ENCODE measurements at regions not wholly inside any gene's neighbourhood (a gene's known extent, or its start where the extent isn't known, plus 50 kb on each side); places are given as distances from the start of the nearest gene placed in this dataset.

- 83 to 85% methylated on average over 10 of the region's 10 CpGs for WGBS, 2 experiments
- no peaks in the 10 kb centered on the region for H3K27me3 ChIP-seq (ENCODE audit: control insufficient read depth, insufficient read depth, low read length, poor library complexity, severe bottlenecking)
- H3K27ac ChIP-seq (ENCODE audit: insufficient read depth, low read depth, low read length, poor library complexity, severe bottlenecking), result no peak overlapping the region
- H3K36me3 ChIP-seq (ENCODE audit: control insufficient read depth, insufficient read depth, low read length), result no peaks in the 10 kb centered on the region
- H3K4me3 ChIP-seq (ENCODE audit: insufficient read depth, low read depth, low read length), result no peak overlapping the region
- H3K4me1 ChIP-seq (ENCODE audit: control insufficient read depth, insufficient read depth, low read length), result peaks cover 26% of the 10 kb centered on the region
- H3K9me3 ChIP-seq (ENCODE audit: control insufficient read depth, low read length), result no peaks in the 10 kb centered on the region
Observed at GRCh38 chr18:28523758-28524475, 347.0 kb upstream of the CDH2 start.

GRCh38 chr18:28522236-28522635 is 345.3 kb upstream of the CDH2 start:
- Histone ChIP-seq H3K9me3 (ENCODE audit: control insufficient read depth, low read length) (no peaks in the 10 kb centered on the region), H3K4me1 (ENCODE audit: control insufficient read depth, insufficient read depth, low read length) (peaks cover 26% of the 10 kb centered on the region), H3K27ac (ENCODE audit: insufficient read depth, low read depth, low read length, poor library complexity, severe bottlenecking) (peak overlapping the region; percentile 61), H3K27me3 (ENCODE audit: control insufficient read depth, insufficient read depth, low read length, poor library complexity, severe bottlenecking) (no peaks in the 10 kb centered on the region), H3K36me3 (ENCODE audit: control insufficient read depth, insufficient read depth, low read length) (no peaks in the 10 kb centered on the region), H3K4me3 (ENCODE audit: insufficient read depth, low read depth, low read length) (no peak overlapping the region)
- 23 to 26% methylated on average over 4 of the region's 4 CpGs for WGBS, 2 experiments

- 94 to 97% methylated on average over 5 of the region's 5 CpGs for WGBS, 2 experiments
Observed at GRCh38 chr18:28519997-28520396, 343.1 kb upstream of the CDH2 start.

DNA sequence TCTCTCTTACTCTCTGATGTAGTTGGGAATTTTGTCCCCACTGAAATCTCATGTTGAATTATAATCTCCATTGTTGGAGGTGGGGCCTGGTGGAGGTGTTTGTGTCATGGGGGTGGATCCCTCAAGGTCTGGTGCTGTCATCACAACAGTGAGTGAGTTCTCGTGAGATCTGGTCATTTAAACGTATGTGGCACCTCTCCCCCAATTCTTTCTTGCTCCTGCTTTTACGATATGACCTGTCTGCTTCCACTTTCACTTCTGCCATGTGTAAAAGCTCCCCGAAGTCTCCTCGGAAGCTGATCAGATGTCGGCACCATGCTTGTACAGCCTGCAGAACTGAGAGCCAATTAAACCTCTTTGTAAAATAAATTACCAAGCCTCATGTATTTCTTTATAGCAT is 337.8 kb upstream of the CDH2 start:
- WGBS, 2 experiments, result 89 to 93% methylated on average over 6 of the region's 6 CpGs
- H3K4me3 ChIP-seq (ENCODE audit: insufficient read depth, low read depth, low read length), result no peak overlapping the region
- no peaks in the 10 kb centered on the region for H3K27me3 ChIP-seq (ENCODE audit: control insufficient read depth, insufficient read depth, low read length, poor library complexity, severe bottlenecking)
- H3K4me1 ChIP-seq (ENCODE audit: control insufficient read depth, insufficient read depth, low read length), result no peaks in the 10 kb centered on the region
- no peaks in the 10 kb centered on the region for H3K9me3 ChIP-seq (ENCODE audit: control insufficient read depth, low read length)
- no peaks in the 10 kb centered on the region for H3K36me3 ChIP-seq (ENCODE audit: control insufficient read depth, insufficient read depth, low read length)
- no peak overlapping the region for H3K27ac ChIP-seq (ENCODE audit: insufficient read depth, low read depth, low read length, poor library complexity, severe bottlenecking)

More at GRCh38 chr18:28519997-28520396, 343.1 kb upstream of the CDH2 start:
- Histone ChIP-seq H3K27me3 (ENCODE audit: control insufficient read depth, insufficient read depth, low read length, poor library complexity, severe bottlenecking) (no peaks in the 10 kb centered on the region), H3K27ac (ENCODE audit: insufficient read depth, low read depth, low read length, poor library complexity, severe bottlenecking) (no peak overlapping the region), H3K4me3 (ENCODE audit: insufficient read depth, low read depth, low read length) (no peak overlapping the region), H3K4me1 (ENCODE audit: control insufficient read depth, insufficient read depth, low read length) (peaks cover 26% of the 10 kb centered on the region), H3K9me3 (ENCODE audit: control insufficient read depth, low read length) (no peaks in the 10 kb centered on the region), H3K36me3 (ENCODE audit: control insufficient read depth, insufficient read depth, low read length) (no peaks in the 10 kb centered on the region)

DNA sequence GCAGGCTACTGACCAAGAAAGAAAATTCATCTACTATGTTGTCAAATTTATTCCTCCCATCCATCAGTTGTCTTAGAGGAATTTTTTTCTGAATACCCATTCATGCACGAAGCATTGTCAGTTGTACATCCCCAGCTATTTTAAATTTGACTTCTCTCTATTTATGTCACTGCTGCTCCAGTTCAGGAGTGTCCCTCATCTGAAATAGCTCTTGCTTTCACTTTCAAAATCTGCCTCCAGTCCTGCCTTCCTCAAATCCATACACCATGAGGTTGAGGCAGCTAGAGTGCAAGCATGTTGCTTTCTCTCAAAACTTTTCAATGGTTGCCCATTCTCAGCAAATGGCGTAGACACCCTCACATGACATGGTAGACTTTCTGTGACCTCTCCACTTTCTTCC is 335.4 kb upstream of the CDH2 start:
- Histone ChIP-seq H3K9me3 (ENCODE audit: control insufficient read depth, low read length) (no peaks in the 10 kb centered on the region), H3K4me3 (ENCODE audit: insufficient read depth, low read depth, low read length) (no peak overlapping the region), H3K36me3 (ENCODE audit: control insufficient read depth, insufficient read depth, low read length) (no peaks in the 10 kb centered on the region), H3K4me1 (ENCODE audit: control insufficient read depth, insufficient read depth, low read length) (no peaks in the 10 kb centered on the region), H3K27ac (ENCODE audit: insufficient read depth, low read depth, low read length, poor library complexity, severe bottlenecking) (no peak overlapping the region), H3K27me3 (ENCODE audit: control insufficient read depth, insufficient read depth, low read length, poor library complexity, severe bottlenecking) (no peaks in the 10 kb centered on the region)
- 92% methylated on average over 2 of the region's 2 CpGs for WGBS, 2 experiments

- H3K4me3 ChIP-seq (ENCODE audit: insufficient read depth, low read depth, low read length), result no peak overlapping the region
- no peaks in the 10 kb centered on the region for H3K36me3 ChIP-seq (ENCODE audit: control insufficient read depth, insufficient read depth, low read length)
- no peaks in the 10 kb centered on the region for H3K9me3 ChIP-seq (ENCODE audit: control insufficient read depth, low read length)
- H3K4me1 ChIP-seq (ENCODE audit: control insufficient read depth, insufficient read depth, low read length), result no peaks in the 10 kb centered on the region
- WGBS, 2 experiments, result 70 to 89% methylated on average over 2 of the region's 2 CpGs
- H3K27me3 ChIP-seq (ENCODE audit: control insufficient read depth, insufficient read depth, low read length, poor library complexity, severe bottlenecking), result no peaks in the 10 kb centered on the region
- no peak overlapping the region for H3K27ac ChIP-seq (ENCODE audit: insufficient read depth, low read depth, low read length, poor library complexity, severe bottlenecking)
Observed at GRCh38 chr18:28511413-28511821, 334.5 kb upstream of the CDH2 start.

- H3K27me3 ChIP-seq (ENCODE audit: control insufficient read depth, insufficient read depth, low read length, poor library complexity, severe bottlenecking), result no peaks in the 10 kb centered on the region
- H3K27ac ChIP-seq (ENCODE audit: insufficient read depth, low read depth, low read length, poor library complexity, severe bottlenecking), result no peak overlapping the region
- H3K4me3 ChIP-seq (ENCODE audit: insufficient read depth, low read depth, low read length), result no peak overlapping the region
- H3K9me3 ChIP-seq (ENCODE audit: control insufficient read depth, low read length), result no peaks in the 10 kb centered on the region
- no peaks in the 10 kb centered on the region for H3K4me1 ChIP-seq (ENCODE audit: control insufficient read depth, insufficient read depth, low read length)
- H3K36me3 ChIP-seq (ENCODE audit: control insufficient read depth, insufficient read depth, low read length), result no peaks in the 10 kb centered on the region
Observed at GRCh38 chr18:28510210-28510609, 333.3 kb upstream of the CDH2 start.

GRCh38 chr18:28504066-28504465 is 327.1 kb upstream of the CDH2 start:
- WGBS, 2 experiments, result 93 to 98% methylated on average over 3 to 4 of the region's 4 CpGs
- Histone ChIP-seq H3K4me1 (ENCODE audit: control insufficient read depth, insufficient read depth, low read length) (no peaks in the 10 kb centered on the region), H3K36me3 (ENCODE audit: control insufficient read depth, insufficient read depth, low read length) (no peaks in the 10 kb centered on the region), H3K27ac (ENCODE audit: insufficient read depth, low read depth, low read length, poor library complexity, severe bottlenecking) (no peak overlapping the region), H3K9me3 (ENCODE audit: control insufficient read depth, low read length) (no peaks in the 10 kb centered on the region), H3K27me3 (ENCODE audit: control insufficient read depth, insufficient read depth, low read length, poor library complexity, severe bottlenecking) (no peaks in the 10 kb centered on the region), H3K4me3 (ENCODE audit: insufficient read depth, low read depth, low read length) (no peak overlapping the region)

DNA sequence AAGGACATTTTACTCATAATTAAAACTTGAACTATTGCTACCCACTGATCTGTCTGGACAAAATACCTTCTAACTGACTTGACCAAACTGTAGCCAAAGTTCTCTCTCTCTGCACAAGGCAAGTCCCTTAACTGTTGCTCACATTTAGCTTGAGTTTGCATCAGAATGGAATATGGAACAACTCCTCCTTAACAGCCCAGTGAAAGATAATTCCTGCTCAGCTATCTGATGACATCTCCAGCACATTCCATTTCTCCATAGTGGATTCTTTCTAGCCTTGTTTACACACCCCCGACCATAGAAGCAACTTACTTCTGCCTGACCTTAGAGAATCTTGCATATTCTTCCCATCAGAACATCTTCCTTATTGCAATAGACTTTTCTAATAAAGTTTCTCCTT is 317.2 kb upstream of the CDH2 start:
- Histone ChIP-seq H3K27me3 (ENCODE audit: control insufficient read depth, insufficient read depth, low read length, poor library complexity, severe bottlenecking) (no peaks in the 10 kb centered on the region), H3K36me3 (ENCODE audit: control insufficient read depth, insufficient read depth, low read length) (no peaks in the 10 kb centered on the region), H3K9me3 (ENCODE audit: control insufficient read depth, low read length) (no peaks in the 10 kb centered on the region), H3K27ac (ENCODE audit: insufficient read depth, low read depth, low read length, poor library complexity, severe bottlenecking) (no peak overlapping the region), H3K4me3 (ENCODE audit: insufficient read depth, low read depth, low read length) (no peak overlapping the region), H3K4me1 (ENCODE audit: control insufficient read depth, insufficient read depth, low read length) (no peaks in the 10 kb centered on the region)
- WGBS, 2 experiments, result 75 to 88% methylated on average over 1 of the region's 1 CpG

GRCh38 chr18:28485918-28486317 is 309.0 kb upstream of the CDH2 start:
- no peaks in the 10 kb centered on the region for H3K27me3 ChIP-seq (ENCODE audit: control insufficient read depth, insufficient read depth, low read length, poor library complexity, severe bottlenecking)
- H3K4me1 ChIP-seq (ENCODE audit: control insufficient read depth, insufficient read depth, low read length), result no peaks in the 10 kb centered on the region
- no peak overlapping the region for H3K27ac ChIP-seq (ENCODE audit: insufficient read depth, low read depth, low read length, poor library complexity, severe bottlenecking)
- H3K9me3 ChIP-seq (ENCODE audit: control insufficient read depth, low read length), result no peaks in the 10 kb centered on the region
- no peak overlapping the region for H3K4me3 ChIP-seq (ENCODE audit: insufficient read depth, low read depth, low read length)
- no peaks in the 10 kb centered on the region for H3K36me3 ChIP-seq (ENCODE audit: control insufficient read depth, insufficient read depth, low read length)
- 93 to 96% methylated on average over 2 of the region's 2 CpGs for WGBS, 2 experiments
